NCI-H748 (cell line): ENCODE measurements at regions not wholly inside any gene's neighbourhood (a gene's known extent, or its start where the extent isn't known, plus 50 kb on each side); places are given as distances from the start of the nearest gene placed in this dataset.

Experiments used
- DNase-seq: peaks from one replicate; lab custom pipeline; 2025; ENCODE audit not compliant: unreplicated experiment; lab: John Stamatoyannopoulos, UW

GRCh38 chr6:140105857-140106256 lies 731.4 kb upstream of the CITED2 start:
- peak; percentile 30 for DNase-seq

GRCh38 chr6:140105241-140105640 lies 730.8 kb upstream of the CITED2 start:
- DNase-seq, result no peak

GRCh38 chr6:140101818-140102217 lies 727.4 kb upstream of the CITED2 start:
- no peak for DNase-seq

- no peak for DNase-seq
These were observed 726.9 kb upstream of the CITED2 start for GRCh38 chr6:140101367-140101766.

- no peak for DNase-seq
These were observed 721.1 kb upstream of the CITED2 start for GRCh38 chr6:140095532-140095931.

- no peak for DNase-seq
These were observed 717.4 kb upstream of the CITED2 start for GRCh38 chr6:140091895-140092294.

GRCh38 chr6:140090871-140091270 lies 716.4 kb upstream of the CITED2 start:
- DNase-seq, result no peak

- DNase-seq, result no peak
These were observed 708.9 kb upstream of the CITED2 start for GRCh38 chr6:140083375-140083774.

- DNase-seq, result no peak
These were observed 708.4 kb upstream of the CITED2 start for GRCh38 chr6:140082867-140083297.

GRCh38 chr6:140079328-140079727 lies 704.9 kb upstream of the CITED2 start:
- no peak for DNase-seq

GRCh38 chr6:140078561-140079125 lies 704.2 kb upstream of the CITED2 start:
- no peak for DNase-seq

GRCh38 chr6:140077827-140078560 lies 703.5 kb upstream of the CITED2 start:
- DNase-seq, result no peak

- DNase-seq, result no peak
These were observed 701.7 kb upstream of the CITED2 start for GRCh38 chr6:140076105-140076504.

- DNase-seq, result no peak
These were observed 699.0 kb upstream of the CITED2 start for GRCh38 chr6:140073456-140073855.

GRCh38 chr6:140071601-140072062 lies 697.2 kb upstream of the CITED2 start:
- DNase-seq, result no peak

GRCh38 chr6:140070846-140071473 lies 696.5 kb upstream of the CITED2 start:
- DNase-seq, result no peak

GRCh38 chr6:140069576-140069975 lies 695.1 kb upstream of the CITED2 start:
- no peak for DNase-seq

- DNase-seq, result no peak
These were observed 694.4 kb upstream of the CITED2 start for GRCh38 chr6:140068801-140069200.

- no peak for DNase-seq
These were observed 689.9 kb upstream of the CITED2 start for GRCh38 chr6:140064366-140064765.

GRCh38 chr6:140063021-140063399 lies 688.6 kb upstream of the CITED2 start:
- DNase-seq, result no peak

GRCh38 chr6:140062043-140063020 lies 687.9 kb upstream of the CITED2 start:
- no peak for DNase-seq
